ENCODE measurements at regions not wholly inside any gene's neighbourhood (a gene's known extent, or its start where the extent isn't known, plus 50 kb on each side); places are given as distances from the start of the nearest gene placed in this dataset.

GRCh38 chr5:152599096-152599495 is 194.0 kb upstream of the NMUR2 start:
- no peak for TF ChIP-seq CTCF (IDR thresholded peaks at IDR 0.05)
- no peak for TF ChIP-seq EP300 (IDR thresholded peaks at IDR 0.05)
